ENCODE measurements at regions not wholly inside any gene's neighbourhood (a gene's known extent, or its start where the extent isn't known, plus 50 kb on each side); places are given as distances from the start of the nearest gene placed in this dataset.

DNA sequence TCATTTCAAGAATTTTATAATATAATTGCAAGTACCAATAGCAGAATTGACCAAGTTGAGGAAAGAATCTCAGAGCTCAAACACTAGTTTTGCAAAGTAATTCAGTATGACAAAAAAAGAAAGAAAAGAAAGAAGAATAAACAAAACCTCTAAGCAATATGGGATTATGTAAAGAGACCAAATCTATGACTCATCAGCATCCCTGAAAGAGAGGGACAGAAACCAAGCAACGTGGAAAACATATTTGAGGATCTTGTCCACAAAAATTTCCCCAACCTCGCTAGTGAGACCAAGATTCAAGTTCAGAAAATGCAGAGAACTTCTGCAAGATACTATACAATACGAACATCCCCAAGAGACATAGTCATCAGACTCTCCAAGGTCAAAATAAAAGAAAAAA is 203.7 kb upstream of the DDI1 start:
- TF ChIP-seq TP53 (CRISPR knock-in tag; IDR thresholded peaks at IDR 0.05) (no peak), CTCF (IDR thresholded peaks at IDR 0.05) (no peak)
